ENCODE measurements at regions not wholly inside any gene's neighbourhood (a gene's known extent, or its start where the extent isn't known, plus 50 kb on each side); places are given as distances from the start of the nearest gene placed in this dataset.
"Not testable (repeated sequence)": the region's sequence is repeated elsewhere in the genome, so short reads cannot be mapped to it uniquely, and the experiment has no call there.

- not testable (repeated sequence) for FAIRE-seq; DNase-seq (ENCODE audit: low spot score in 2 of 2)
These were observed 812.3 kb upstream of the ACO1 start for GRCh38 chr9:31572190-31572589.

GRCh38 chr9:31573561-31573960, 810.9 kb upstream of the ACO1 start:
- FAIRE-seq: no peak
- DNase-seq (ENCODE audit: low spot score in 2 of 2): no peak

- FAIRE-seq (no peak), DNase-seq (ENCODE audit: low spot score in 2 of 2) (no peak)
These were observed 810.3 kb upstream of the ACO1 start for GRCh38 chr9:31574006-31574765.

GRCh38 chr9:31582071-31582470, 802.4 kb upstream of the ACO1 start:
- DNase-seq (ENCODE audit: low spot score in 2 of 2) (no peak), FAIRE-seq (no peak)

GRCh38 chr9:31582561-31582960, 801.9 kb upstream of the ACO1 start:
- FAIRE-seq: no peak
- DNase-seq (ENCODE audit: low spot score in 2 of 2): no peak

GRCh38 chr9:31585158-31585557, 799.3 kb upstream of the ACO1 start:
- DNase-seq (ENCODE audit: low spot score in 2 of 2) (no peak), FAIRE-seq (no peak)

GRCh38 chr9:31587146-31587545, 797.3 kb upstream of the ACO1 start:
- DNase-seq (ENCODE audit: low spot score in 2 of 2) (no peak), FAIRE-seq (no peak)

GRCh38 chr9:31588006-31588405, 796.4 kb upstream of the ACO1 start:
- DNase-seq (ENCODE audit: low spot score in 2 of 2) (no peak), FAIRE-seq (no peak)

GRCh38 chr9:31588756-31589155, 795.7 kb upstream of the ACO1 start:
- FAIRE-seq (no peak), DNase-seq (ENCODE audit: low spot score in 2 of 2) (no peak)

GRCh38 chr9:31590091-31590490, 794.4 kb upstream of the ACO1 start:
- DNase-seq (ENCODE audit: low spot score in 2 of 2) (no peak), FAIRE-seq (no peak)

- FAIRE-seq; DNase-seq (ENCODE audit: low spot score in 2 of 2): not testable (repeated sequence)
These were observed 787.4 kb upstream of the ACO1 start for GRCh38 chr9:31597086-31597485.

- no peak for DNase-seq (ENCODE audit: low spot score in 2 of 2)
- no peak for FAIRE-seq
These were observed 786.5 kb upstream of the ACO1 start for GRCh38 chr9:31597977-31598376.

- DNase-seq (ENCODE audit: low spot score in 2 of 2) (no peak), FAIRE-seq (no peak)
These were observed 782.8 kb upstream of the ACO1 start for GRCh38 chr9:31601666-31602065.

- FAIRE-seq: no peak
- DNase-seq (ENCODE audit: low spot score in 2 of 2): no peak
These were observed 779.9 kb upstream of the ACO1 start for GRCh38 chr9:31604531-31604930.

- FAIRE-seq (no peak), DNase-seq (ENCODE audit: low spot score in 2 of 2) (no peak)
These were observed 779.3 kb upstream of the ACO1 start for GRCh38 chr9:31605164-31605563.

- DNase-seq (ENCODE audit: low spot score in 2 of 2): no peak
- no peak for FAIRE-seq
These were observed 777.8 kb upstream of the ACO1 start for GRCh38 chr9:31606678-31607077.

GRCh38 chr9:31608416-31608815, 776.0 kb upstream of the ACO1 start:
- DNase-seq (ENCODE audit: low spot score in 2 of 2): no peak
- FAIRE-seq: no peak

- no peak for DNase-seq (ENCODE audit: low spot score in 2 of 2)
These were observed 775.6 kb upstream of the ACO1 start for GRCh38 chr9:31608881-31609280.

GRCh38 chr9:31612336-31613030, 772.0 kb upstream of the ACO1 start:
- DNase-seq (ENCODE audit: low spot score in 2 of 2): no peak
- FAIRE-seq: no peak

More at GRCh38 chr9:31608881-31609280, 775.6 kb upstream of the ACO1 start:
- no peak for FAIRE-seq

GRCh38 chr9:31615966-31616365, 768.5 kb upstream of the ACO1 start:
- no peak for FAIRE-seq
- DNase-seq (ENCODE audit: low spot score in 2 of 2): no peak

GRCh38 chr9:31623511-31623910, 760.9 kb upstream of the ACO1 start:
- no peak for FAIRE-seq
- no peak for DNase-seq (ENCODE audit: low spot score in 2 of 2)

- FAIRE-seq (no peak), DNase-seq (ENCODE audit: low spot score in 2 of 2) (no peak)
These were observed 755.2 kb upstream of the ACO1 start for GRCh38 chr9:31629292-31629691.

Measured in frontal cortex (tissue), 3 donors.